H9 (cell line): ENCODE measurements at regions not wholly inside any gene's neighbourhood (a gene's known extent, or its start where the extent isn't known, plus 50 kb on each side); places are given as distances from the start of the nearest gene placed in this dataset.
"Not testable (repeated sequence)": the region's sequence is repeated elsewhere in the genome, so short reads cannot be mapped to it uniquely, and the experiment has no call there.

Source experiments
- DNase-seq: peaks from one replicate; pipeline ENCODE4 v3.0.0-alpha.2; 2017
- H2AFZ ChIP-seq: one replicate; pipeline ENCODE4 v1.6.1; 2013; ENCODE audit warnings: mild to moderate bottlenecking, low read length, control low read depth, moderate library complexity
- H2AK5ac ChIP-seq: 2 replicates; pipeline ENCODE4 v1.6.1; 2013; ENCODE audit warnings: low read length, control low read depth, mixed read lengths; ENCODE audit not compliant: insufficient read length
- H2BK120ac ChIP-seq: one replicate; pipeline ENCODE4 v1.6.1; 2013; ENCODE audit warnings: low read depth, mild to moderate bottlenecking, low read length, control low read depth, inconsistent platforms; ENCODE audit not compliant: poor library complexity, severe bottlenecking
- H2BK12ac ChIP-seq: 2 replicates; pipeline ENCODE4 v1.6.1; 2013; ENCODE audit warnings: low read length, control low read depth, mixed read lengths, low read depth; ENCODE audit not compliant: insufficient read length
- H2BK15ac ChIP-seq: 2 replicates; pipeline ENCODE4 v1.6.1; 2013; ENCODE audit warnings: low read depth, low read length, control low read depth
- H2BK20ac ChIP-seq: one replicate; pipeline ENCODE4 v1.6.1; 2013; ENCODE audit warnings: low read depth, mild to moderate bottlenecking, low read length, control low read depth, inconsistent platforms; ENCODE audit not compliant: poor library complexity, severe bottlenecking
- H2BK5ac ChIP-seq: 2 replicates; pipeline ENCODE4 v1.6.1; 2013; ENCODE audit warnings: low read length, control low read depth, mixed read lengths; ENCODE audit not compliant: insufficient read length
- H3K14ac ChIP-seq: 2 replicates; pipeline ENCODE4 v1.6.1; 2013; ENCODE audit warnings: low read length, control low read depth; ENCODE audit not compliant: insufficient read depth
- H3K18ac ChIP-seq: 2 replicates; pipeline ENCODE4 v1.6.1; 2013; ENCODE audit warnings: low read depth, mild to moderate bottlenecking, mixed read lengths, low read length, control low read depth; ENCODE audit not compliant: insufficient read length
- H3K23ac ChIP-seq: 2 replicates; pipeline ENCODE4 v1.6.1; 2013; ENCODE audit warnings: low read length, control low read depth, mixed read lengths, low read depth; ENCODE audit not compliant: insufficient read length
- H3K23me2 ChIP-seq: 2 replicates; pipeline ENCODE4 v1.6.1; 2013; ENCODE audit warnings: low read depth, mild to moderate bottlenecking, mixed read lengths, low read length, control low read depth; ENCODE audit not compliant: insufficient read length, poor library complexity, severe bottlenecking
- H3K27ac ChIP-seq: 2 replicates; pipeline ENCODE4 v1.5.1; 2013; ENCODE audit warnings: low read length, control low read depth, mixed read lengths, low read depth; ENCODE audit not compliant: insufficient read length
- H3K27me3 ChIP-seq: 2 replicates; pipeline ENCODE4 v1.6.1; 2013; ENCODE audit warnings: low read length, control low read depth, inconsistent platforms; ENCODE audit not compliant: insufficient read depth
- H3K4ac ChIP-seq: 2 replicates; pipeline ENCODE4 v1.6.1; 2013; ENCODE audit warnings: low read depth, mild to moderate bottlenecking, control low read depth, inconsistent platforms, low read length, moderate library complexity
- H3K4me1 ChIP-seq: 2 replicates; pipeline ENCODE4 v1.6.1; 2013; ENCODE audit warnings: low read length, control low read depth, inconsistent platforms; ENCODE audit not compliant: insufficient read depth
- H3K4me2 ChIP-seq: 2 replicates; pipeline ENCODE4 v1.6.1; 2013; ENCODE audit warnings: low read length, control low read depth, mixed read lengths; ENCODE audit not compliant: insufficient read length, insufficient read depth
- H3K56ac ChIP-seq: 2 replicates; pipeline ENCODE4 v1.6.1; 2013; ENCODE audit warnings: low read depth, mild to moderate bottlenecking, mixed read lengths, low read length, control low read depth; ENCODE audit not compliant: insufficient read length
- H3K79me1 ChIP-seq: 2 replicates; pipeline ENCODE4 v1.6.1; 2013; ENCODE audit warnings: low read depth, mild to moderate bottlenecking, moderate library complexity, low read length, control low read depth, inconsistent platforms; ENCODE audit not compliant: insufficient read depth, poor library complexity, severe bottlenecking
- H3K79me2 ChIP-seq: 2 replicates; pipeline ENCODE4 v1.6.1; 2013; ENCODE audit warnings: low read length, control low read depth, inconsistent platforms; ENCODE audit not compliant: insufficient read depth
- H3K9ac ChIP-seq: 2 replicates; pipeline ENCODE4 v1.6.1; 2013; ENCODE audit warnings: low read length, control low read depth, mixed read lengths; ENCODE audit not compliant: insufficient read length; ENCODE audit errors: extremely low read depth
- H3K9me3 ChIP-seq: one replicate; pipeline ENCODE4 v1.6.1; 2013; ENCODE audit warnings: low read depth, low read length, inconsistent platforms; ENCODE audit not compliant: control insufficient read depth
- H3T11ph ChIP-seq: one replicate; pipeline ENCODE4 v1.6.1; 2013; ENCODE audit warnings: mild to moderate bottlenecking, low read length, control low read depth, inconsistent platforms
- H4K20me1 ChIP-seq: one replicate; pipeline ENCODE4 v1.6.1; 2013; ENCODE audit not compliant: control insufficient read depth, insufficient read length, insufficient read depth
- H4K5ac ChIP-seq: 2 replicates; pipeline ENCODE4 v1.6.1; 2013; ENCODE audit warnings: low read depth, mild to moderate bottlenecking, mixed read lengths, low read length, control low read depth; ENCODE audit not compliant: insufficient read length
- H4K8ac ChIP-seq: replicated peaks from 2 replicates; pipeline ENCODE4 v1.6.1; 2013; ENCODE audit warnings: low read length, control low read depth, mixed read lengths, low read depth; ENCODE audit not compliant: insufficient read length
- H4K91ac ChIP-seq: 2 replicates; pipeline ENCODE4 v1.6.1; 2013; ENCODE audit warnings: low read depth, mild to moderate bottlenecking, moderate library complexity, mixed read lengths, low read length, control low read depth; ENCODE audit not compliant: insufficient read length
- H3K27ac Mint-ChIP-seq, 3 experiments: 2 replicates in 2 of 3; 3 replicates in 1 of 3; pipeline ENCODE4 v1.8.0; 2020 to 2021; ENCODE audit warnings: mixed read lengths in 3 of 3, mild to moderate bottlenecking in 1 of 3, moderate library complexity in 1 of 3
- H3K27me3 Mint-ChIP-seq: 2 replicates; pipeline ENCODE4 v1.8.0; 2021; ENCODE audit warnings: low read depth, mild to moderate bottlenecking, moderate library complexity, mixed read lengths
- H3K36me3 Mint-ChIP-seq, 3 experiments: 2 replicates in 2 of 3; 3 replicates in 1 of 3; pipeline ENCODE4 v1.8.0; 2020 to 2021; ENCODE audit warnings: low read depth in 3 of 3, mixed read lengths in 3 of 3; ENCODE audit not compliant: insufficient read depth in 1 of 3
- H3K4me1 Mint-ChIP-seq, 2 experiments: 2 replicates each; pipeline ENCODE4 v1.8.0; 2020; ENCODE audit warnings: mixed read lengths in 2 of 2
- H3K4me3 Mint-ChIP-seq, 2 experiments: 2 replicates in 1 of 2; 3 replicates in 1 of 2; pipeline ENCODE4 v1.8.0; 2020 to 2021; ENCODE audit warnings: mild to moderate bottlenecking in 2 of 2, mixed read lengths in 2 of 2, moderate library complexity in 1 of 2
- H3K9me3 Mint-ChIP-seq, 2 experiments: 2 replicates in 1 of 2; 3 replicates in 1 of 2; pipeline ENCODE4 v1.8.0; 2020; ENCODE audit warnings: mild to moderate bottlenecking in 2 of 2, mixed read lengths in 2 of 2, moderate library complexity in 1 of 2
- CTCF ChIP-seq: fragments of 200-600 bp; sonication (generic); conservative IDR thresholded peaks from 3 replicates; pipeline ENCODE4 v1.8.0; 2021; ENCODE audit warnings: antibody characterized with exemption, mild to moderate bottlenecking
- WGBS: extraction: QIAGEN DNeasy Blood & Tissue Kit; methylation state at CpG from one replicate; pipeline ENCODE4 v1.1.7; 2013; ENCODE audit warnings: missing lambda C conversion rate, low lambda C conversion rate, mixed read lengths; ENCODE audit not compliant: insufficient read length; ENCODE audit errors: extremely low coverage; 5-methylcytosine and 5-hydroxymethylcytosine counted together

GRCh38 chr20:26295006-26295405, 598.4 kb upstream of the ZNF337 start:
- no peak overlapping the region for H3K4ac ChIP-seq
- H3K79me1 ChIP-seq: no peaks in the 10 kb centered on the region
- H4K20me1 ChIP-seq: no peaks in the 10 kb centered on the region
- H3K4me3 Mint-ChIP-seq: no peak overlapping the region
- H3K9me3 ChIP-seq: no peaks in the 10 kb centered on the region
- H3K4me1 ChIP-seq: no peaks in the 10 kb centered on the region
- H3K79me2 ChIP-seq: no peaks in the 10 kb centered on the region
- DNase-seq: no peak
- no peak overlapping the region for H2BK20ac ChIP-seq
- no peak overlapping the region for H2BK5ac ChIP-seq
- no peak overlapping the region for H3K9ac ChIP-seq
- no peak overlapping the region for H3K27ac ChIP-seq
- no peak overlapping the region for H3K56ac ChIP-seq
- H3K23ac ChIP-seq: no peak overlapping the region
- H2BK120ac ChIP-seq: no peak overlapping the region
- H3K23me2 ChIP-seq: no peaks in the 10 kb centered on the region
- H3K27me3 Mint-ChIP-seq: no peaks in the 10 kb centered on the region; the same call in 1 of the 2 replicates
- no peaks in the 10 kb centered on the region for H3K4me1 Mint-ChIP-seq
- H2BK12ac ChIP-seq: no peak overlapping the region
- no peak overlapping the region for H3K4me2 ChIP-seq
- no peak overlapping the region for H2AFZ ChIP-seq
- no CpG with 5 or more reads among the region's 5 CpGs for WGBS
- no peak overlapping the region for H4K91ac ChIP-seq
- H3K27ac Mint-ChIP-seq: no peak overlapping the region
- no peak overlapping the region for H3K14ac ChIP-seq
- H3K18ac ChIP-seq: no peak overlapping the region
- TF ChIP-seq CTCF: no peak
- H4K8ac ChIP-seq: no peak overlapping the region
- peaks cover 16 to 50% of the 10 kb centered on the region in 2 experiments; a peak in 3 of 5 replicates for H3K9me3 Mint-ChIP-seq
- H3T11ph ChIP-seq: no peak overlapping the region
- H4K5ac ChIP-seq: no peak overlapping the region
- no peaks in the 10 kb centered on the region for H3K27me3 ChIP-seq
- peaks cover 0 to 4% (median 2%) of the 10 kb centered on the region in 3 experiments; a peak in 3 of 7 replicates for H3K36me3 Mint-ChIP-seq
- no peak overlapping the region for H2AK5ac ChIP-seq
- no peak overlapping the region for H2BK15ac ChIP-seq

- not testable (repeated sequence) for H3K56ac ChIP-seq, H3K27me3 Mint-ChIP-seq, H3T11ph ChIP-seq, H3K14ac ChIP-seq, H2AK5ac ChIP-seq, H3K23ac ChIP-seq, H4K91ac ChIP-seq, H3K79me2 ChIP-seq, H3K9me3 ChIP-seq, H3K23me2 ChIP-seq, H3K27ac ChIP-seq, H3K4me2 ChIP-seq, H2AFZ ChIP-seq, H2BK20ac ChIP-seq, H4K20me1 ChIP-seq, H2BK12ac ChIP-seq, H3K4ac ChIP-seq, H3K18ac ChIP-seq, H2BK5ac ChIP-seq, H3K4me1 ChIP-seq, H2BK120ac ChIP-seq, H3K27ac Mint-ChIP-seq, H3K4me3 Mint-ChIP-seq, H4K5ac ChIP-seq, H3K9ac ChIP-seq, H2BK15ac ChIP-seq, H3K4me1 Mint-ChIP-seq, H3K36me3 Mint-ChIP-seq, H3K79me1 ChIP-seq, H3K27me3 ChIP-seq, H4K8ac ChIP-seq, DNase-seq
- WGBS: no CpG with 5 or more reads among the region's 7 CpGs
- H3K9me3 Mint-ChIP-seq: peaks cover 2 to 26% of the 10 kb centered on the region in 2 experiments; a peak in 2 of 5 replicates
Measured at GRCh38 chr20:26288379-26289061, 591.9 kb upstream of the ZNF337 start.
